MM.1S (cell line): ENCODE measurements at regions not wholly inside any gene's neighbourhood (a gene's known extent, or its start where the extent isn't known, plus 50 kb on each side); places are given as distances from the start of the nearest gene placed in this dataset.

Source experiments
- DNase-seq: peaks from one replicate; pipeline ENCODE4 v3.0.0-alpha.2; 2015
- H2AFZ ChIP-seq: fragments of 300-600 bp; sonication (generic); 2 replicates; pipeline ENCODE4 v1.6.0; 2016; ENCODE audit warnings: antibody characterized with exemption, low read length
- H3F3A ChIP-seq: fragments of 300-600 bp; sonication (generic); 2 replicates; pipeline ENCODE4 v1.6.1; 2016; ENCODE audit warnings: mild to moderate bottlenecking, antibody characterized with exemption, low read length, moderate library complexity, mixed read lengths; ENCODE audit not compliant: insufficient read depth
- H3K27ac ChIP-seq: fragments of 300-600 bp; sonication (generic); 2 replicates; pipeline ENCODE4 v1.5.1; 2016; ENCODE audit warnings: mild to moderate bottlenecking, low read length
- H3K27me3 ChIP-seq: fragments of 300-600 bp; sonication (generic); replicated peaks from 2 replicates; pipeline ENCODE4 v1.6.0; 2016; ENCODE audit warnings: low read length; ENCODE audit not compliant: insufficient read depth
- H3K36me3 ChIP-seq: fragments of 300-600 bp; sonication (generic); replicated peaks from 2 replicates; pipeline ENCODE4 v1.6.1; 2016; ENCODE audit warnings: mild to moderate bottlenecking, low read length, mixed read lengths; ENCODE audit not compliant: insufficient read depth
- H3K4me1 ChIP-seq: fragments of 300-600 bp; sonication (generic); 2 replicates; pipeline ENCODE4 v1.6.1; 2016; ENCODE audit warnings: low read length, mixed read lengths
- H3K4me2 ChIP-seq: fragments of 300-600 bp; sonication (generic); 2 replicates; pipeline ENCODE4 v1.6.0; 2016; ENCODE audit warnings: low read depth, low read length
- H3K4me3 ChIP-seq: fragments of 300-600 bp; sonication (generic); 2 replicates; pipeline ENCODE4 v1.5.1; 2016; ENCODE audit warnings: low read length, mixed read lengths
- H3K79me2 ChIP-seq: fragments of 300-600 bp; sonication (generic); 2 replicates; pipeline ENCODE4 v1.6.1; 2016; ENCODE audit warnings: mixed run types, low read length, mixed read lengths
- H3K9ac ChIP-seq: fragments of 300-600 bp; sonication (generic); 2 replicates; pipeline ENCODE4 v1.6.1; 2016; ENCODE audit warnings: low read length, mixed read lengths
- H3K9me2 ChIP-seq: fragments of 300-600 bp; sonication (generic); replicated peaks from 2 replicates; pipeline ENCODE4 v1.6.1; 2016; ENCODE audit warnings: mild to moderate bottlenecking, low read length, mixed read lengths; ENCODE audit not compliant: insufficient read depth
- H3K9me3 ChIP-seq: fragments of 300-600 bp; sonication (generic); replicated peaks from 2 replicates; pipeline ENCODE4 v1.6.1; 2016; ENCODE audit warnings: mild to moderate bottlenecking, low read length, mixed read lengths; ENCODE audit not compliant: insufficient read depth
- H4K20me1 ChIP-seq: fragments of 300-600 bp; sonication (generic); 2 replicates; pipeline ENCODE4 v1.6.1; 2016; ENCODE audit warnings: mild to moderate bottlenecking, low read length, moderate library complexity, mixed read lengths; ENCODE audit not compliant: insufficient read depth
- CTCF ChIP-seq: fragments of 300-600 bp; sonication (generic); IDR thresholded peaks from 2 replicates; pipeline ENCODE4 v1.5.1; 2016; ENCODE audit warnings: antibody characterized with exemption, low read length, mixed read lengths
- EZH2 ChIP-seq: fragments of 300-600 bp; sonication (generic); optimal IDR thresholded peaks from 2 replicates; pipeline ENCODE3; 2017; ENCODE audit warnings: low read depth, mild to moderate bottlenecking, antibody characterized with exemption, low read length, mixed read lengths
- EZH2phosphoT487 ChIP-seq: fragments of 300-600 bp; sonication (generic); IDR thresholded peaks from 2 replicates; pipeline ENCODE4 v1.6.1; 2018; ENCODE audit warnings: antibody characterized with exemption, low read length

- no peaks in the 10 kb centered on the region for H3K9me3 ChIP-seq
- no peak overlapping the region for H3K4me3 ChIP-seq
- H3K27ac ChIP-seq: no peak overlapping the region
- TF ChIP-seq EZH2 (no peak), EZH2phosphoT487 (no peak), CTCF (no peak)
- no peaks in the 10 kb centered on the region for H3K4me1 ChIP-seq
- H3K9me2 ChIP-seq: no peaks in the 10 kb centered on the region
- H3K79me2 ChIP-seq: no peaks in the 10 kb centered on the region
- H3K27me3 ChIP-seq: no peaks in the 10 kb centered on the region
- no peaks in the 10 kb centered on the region for H3K36me3 ChIP-seq
- no peak overlapping the region for H2AFZ ChIP-seq
- no peak overlapping the region for H3K9ac ChIP-seq
- no peak overlapping the region for H3K4me2 ChIP-seq
- no peaks in the 10 kb centered on the region for H3F3A ChIP-seq
- no peaks in the 10 kb centered on the region for H4K20me1 ChIP-seq
- no peak for DNase-seq
Measured at GRCh38 chr11:95693298-95693697, 96.3 kb downstream of the FAM76B start.

- H3K9me3 ChIP-seq: no peaks in the 10 kb centered on the region
- H3K27ac ChIP-seq: no peak overlapping the region
- H3K4me1 ChIP-seq: no peaks in the 10 kb centered on the region
- no peak overlapping the region for H2AFZ ChIP-seq
- H4K20me1 ChIP-seq: no peaks in the 10 kb centered on the region
- TF ChIP-seq CTCF: no peak
- no peak for TF ChIP-seq EZH2
- TF ChIP-seq EZH2phosphoT487: no peak
- DNase-seq: no peak
- H3K79me2 ChIP-seq: no peaks in the 10 kb centered on the region
- H3F3A ChIP-seq: no peaks in the 10 kb centered on the region
- H3K4me2 ChIP-seq: no peak overlapping the region
- H3K36me3 ChIP-seq: no peaks in the 10 kb centered on the region
- H3K9me2 ChIP-seq: no peaks in the 10 kb centered on the region
- no peaks in the 10 kb centered on the region for H3K27me3 ChIP-seq
- no peak overlapping the region for H3K9ac ChIP-seq
- no peak overlapping the region for H3K4me3 ChIP-seq
Measured at GRCh38 chr11:95692526-95693260, 96.9 kb downstream of the FAM76B start.

DNA sequence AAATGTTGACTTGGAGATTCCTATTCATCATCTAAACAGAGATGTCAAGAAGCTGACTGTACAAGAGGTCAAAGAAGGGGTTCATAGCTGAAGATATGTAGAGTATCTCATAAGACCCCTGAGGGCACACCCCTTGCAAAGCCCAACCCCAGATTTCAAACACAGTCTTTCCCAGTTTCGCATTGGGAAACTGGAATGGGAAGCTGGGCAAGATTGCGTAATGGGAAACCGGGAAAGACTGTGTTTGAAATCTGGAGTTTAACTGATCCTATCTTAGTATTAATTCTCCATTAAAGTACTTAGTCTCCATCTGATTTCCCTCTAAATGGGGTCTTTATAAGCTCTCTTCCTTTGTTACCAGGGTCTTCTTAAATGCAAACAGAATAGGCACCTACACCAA lies 99.5 kb downstream of the FAM76B start:
- Histone ChIP-seq H3K9me3 (no peaks in the 10 kb centered on the region), H2AFZ (no peak overlapping the region), H3K4me3 (no peak overlapping the region), H3K9ac (no peak overlapping the region), H3F3A (no peaks in the 10 kb centered on the region), H3K36me3 (no peaks in the 10 kb centered on the region), H3K27ac (no peak overlapping the region), H3K4me2 (no peak overlapping the region), H3K4me1 (no peaks in the 10 kb centered on the region), H3K9me2 (no peaks in the 10 kb centered on the region), H4K20me1 (no peaks in the 10 kb centered on the region), H3K79me2 (no peaks in the 10 kb centered on the region), H3K27me3 (no peaks in the 10 kb centered on the region)
- no peak for DNase-seq
- TF ChIP-seq EZH2phosphoT487: no peak
- no peak for TF ChIP-seq CTCF
- TF ChIP-seq EZH2: no peak
